Lower lobe of right lung (tissue), 2 donors: ENCODE measurements at regions not wholly inside any gene's neighbourhood (a gene's known extent, or its start where the extent isn't known, plus 50 kb on each side); places are given as distances from the start of the nearest gene placed in this dataset.

Experiments
- ATAC-seq, 2 donors: fragments of 200-7000 bp; cut with Tn5 transposase; one replicate each; pipeline ENCODE4 v1.9.1; 2020 to 2022; ENCODE audit warnings: mild to moderate bottlenecking in 2 of 2, moderate library complexity in 2 of 2
- DNase-seq: peaks from one replicate; pipeline ENCODE4 v3.0.0-alpha.2; 2020
- H3K27ac ChIP-seq: fragments of 200-600 bp; one replicate; pipeline ENCODE4 v1.8.0; 2022
- H3K27me3 ChIP-seq: fragments of 200-600 bp; one replicate; pipeline ENCODE4 v1.8.0; 2022; ENCODE audit warnings: low read depth
- H3K36me3 ChIP-seq: fragments of 200-600 bp; one replicate; pipeline ENCODE4 v1.8.0; 2022; ENCODE audit warnings: mild to moderate bottlenecking
- H3K4me1 ChIP-seq: fragments of 200-600 bp; one replicate; pipeline ENCODE4 v1.8.0; 2022
- H3K4me3 ChIP-seq: fragments of 200-600 bp; one replicate; pipeline ENCODE4 v1.8.0; 2022; ENCODE audit warnings: mild to moderate bottlenecking
- H3K9me3 ChIP-seq: fragments of 200-600 bp; one replicate; pipeline ENCODE4 v1.8.0; 2022
- intact Hi-C: fragments of 100-400 bp; cut with DNase I; formaldehyde crosslinking; loops from one replicate; pipeline ENCODE4 v1.11.0; 2022
- TF ChIP-seq, protein P1 (sequence below): fragments of 200-600 bp; IDR thresholded peaks from one replicate; pipeline ENCODE4 v1.8.0; 2022; ENCODE audit warnings: antibody characterized with exemption, mild to moderate bottlenecking
- donor health status: DM: no; HTN: yes; CAD: no; lungs with severe emphysema.

- TF ChIP-seq, protein P1, sequence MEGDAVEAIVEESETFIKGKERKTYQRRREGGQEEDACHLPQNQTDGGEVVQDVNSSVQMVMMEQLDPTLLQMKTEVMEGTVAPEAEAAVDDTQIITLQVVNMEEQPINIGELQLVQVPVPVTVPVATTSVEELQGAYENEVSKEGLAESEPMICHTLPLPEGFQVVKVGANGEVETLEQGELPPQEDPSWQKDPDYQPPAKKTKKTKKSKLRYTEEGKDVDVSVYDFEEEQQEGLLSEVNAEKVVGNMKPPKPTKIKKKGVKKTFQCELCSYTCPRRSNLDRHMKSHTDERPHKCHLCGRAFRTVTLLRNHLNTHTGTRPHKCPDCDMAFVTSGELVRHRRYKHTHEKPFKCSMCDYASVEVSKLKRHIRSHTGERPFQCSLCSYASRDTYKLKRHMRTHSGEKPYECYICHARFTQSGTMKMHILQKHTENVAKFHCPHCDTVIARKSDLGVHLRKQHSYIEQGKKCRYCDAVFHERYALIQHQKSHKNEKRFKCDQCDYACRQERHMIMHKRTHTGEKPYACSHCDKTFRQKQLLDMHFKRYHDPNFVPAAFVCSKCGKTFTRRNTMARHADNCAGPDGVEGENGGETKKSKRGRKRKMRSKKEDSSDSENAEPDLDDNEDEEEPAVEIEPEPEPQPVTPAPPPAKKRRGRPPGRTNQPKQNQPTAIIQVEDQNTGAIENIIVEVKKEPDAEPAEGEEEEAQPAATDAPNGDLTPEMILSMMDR: no peak
- Histone ChIP-seq H3K27me3 (no peaks in the 10 kb centered on the region), H3K36me3 (no peaks in the 10 kb centered on the region), H3K4me1 (no peaks in the 10 kb centered on the region), H3K4me3 (no peak overlapping the region), H3K27ac (no peak overlapping the region), H3K9me3 (no peaks in the 10 kb centered on the region)
- no peak for ATAC-seq
- no peak for DNase-seq
- intact Hi-C loops: no loop called here
Measured at GRCh38 chr3:147497286-147497685, 88.1 kb downstream of the ZIC1 start.

DNA sequence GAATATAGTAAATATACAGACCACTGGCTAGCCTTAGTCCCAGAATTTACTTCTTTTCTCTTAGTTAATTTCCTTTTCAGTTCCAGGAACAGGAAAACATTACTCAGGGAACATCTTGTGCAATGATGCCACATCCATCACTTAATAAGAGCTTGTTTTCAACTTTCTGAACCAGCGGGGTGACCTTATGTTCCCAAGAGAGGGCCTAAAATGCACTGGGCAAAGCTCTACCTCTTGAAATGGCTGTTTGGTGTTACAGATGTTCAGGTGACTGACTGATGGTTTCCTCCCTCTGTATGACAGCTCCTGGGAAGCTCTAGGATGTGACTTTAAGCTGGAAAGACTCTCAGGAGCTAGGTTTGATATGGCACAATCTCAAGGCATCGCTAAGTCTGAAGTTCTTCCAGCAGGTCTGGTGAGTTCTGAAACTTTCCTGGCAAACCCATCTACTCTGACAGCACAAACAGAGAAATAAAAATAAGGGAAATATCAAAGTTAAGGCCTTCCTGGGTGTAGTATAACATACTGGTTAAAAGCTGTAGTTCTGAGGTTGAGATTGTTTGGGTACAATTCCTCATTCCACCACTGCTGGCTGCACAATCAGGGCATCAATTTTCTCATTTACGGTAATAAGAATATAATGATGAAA lies 98.6 kb downstream of the ZIC1 start:
- no peak overlapping the region for H3K27ac ChIP-seq
- H3K4me1 ChIP-seq: no peaks in the 10 kb centered on the region
- H3K4me3 ChIP-seq: no peak overlapping the region
- ATAC-seq: no peak
- intact Hi-C loops: no loop called here
- no peak for DNase-seq
- H3K27me3 ChIP-seq: no peaks in the 10 kb centered on the region
- TF ChIP-seq, protein P1: no peak
- no peaks in the 10 kb centered on the region for H3K9me3 ChIP-seq
- no peaks in the 10 kb centered on the region for H3K36me3 ChIP-seq

GRCh38 chr3:147509448-147509847 lies 100.3 kb downstream of the ZIC1 start:
- Histone ChIP-seq H3K27me3 (no peaks in the 10 kb centered on the region), H3K36me3 (no peaks in the 10 kb centered on the region), H3K9me3 (no peaks in the 10 kb centered on the region), H3K27ac (no peak overlapping the region), H3K4me1 (no peaks in the 10 kb centered on the region), H3K4me3 (no peak overlapping the region)
- ATAC-seq: no peak
- intact Hi-C loops: no loop called here
- DNase-seq: no peak
- TF ChIP-seq, protein P1: no peak

DNA sequence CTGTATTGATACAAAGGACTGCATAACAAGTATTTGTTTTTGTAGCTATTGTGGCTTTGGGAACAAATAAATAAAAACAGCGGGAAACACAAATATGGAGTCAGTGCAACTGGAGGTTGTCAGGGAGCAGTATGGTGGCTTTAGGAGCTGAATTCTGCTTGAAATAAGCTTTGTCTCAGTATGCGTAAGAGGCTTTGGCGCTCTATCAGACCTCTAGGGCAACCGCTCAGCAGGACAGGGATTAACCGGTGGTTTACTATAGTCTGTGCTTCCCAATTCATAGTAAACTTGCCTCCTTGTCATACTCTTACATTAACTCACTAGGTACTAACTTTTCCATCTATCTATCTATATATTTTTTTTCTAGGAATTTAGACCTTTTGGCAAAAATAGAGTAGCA lies 104.6 kb downstream of the ZIC1 start:
- H3K27ac ChIP-seq: no peak overlapping the region
- no peaks in the 10 kb centered on the region for H3K27me3 ChIP-seq
- no peaks in the 10 kb centered on the region for H3K4me1 ChIP-seq
- no peak overlapping the region for H3K4me3 ChIP-seq
- no peaks in the 10 kb centered on the region for H3K9me3 ChIP-seq
- H3K36me3 ChIP-seq: no peaks in the 10 kb centered on the region
- TF ChIP-seq, protein P1: no peak
- DNase-seq (no peak), ATAC-seq (no peak)
- intact Hi-C loops: no loop called here

DNA sequence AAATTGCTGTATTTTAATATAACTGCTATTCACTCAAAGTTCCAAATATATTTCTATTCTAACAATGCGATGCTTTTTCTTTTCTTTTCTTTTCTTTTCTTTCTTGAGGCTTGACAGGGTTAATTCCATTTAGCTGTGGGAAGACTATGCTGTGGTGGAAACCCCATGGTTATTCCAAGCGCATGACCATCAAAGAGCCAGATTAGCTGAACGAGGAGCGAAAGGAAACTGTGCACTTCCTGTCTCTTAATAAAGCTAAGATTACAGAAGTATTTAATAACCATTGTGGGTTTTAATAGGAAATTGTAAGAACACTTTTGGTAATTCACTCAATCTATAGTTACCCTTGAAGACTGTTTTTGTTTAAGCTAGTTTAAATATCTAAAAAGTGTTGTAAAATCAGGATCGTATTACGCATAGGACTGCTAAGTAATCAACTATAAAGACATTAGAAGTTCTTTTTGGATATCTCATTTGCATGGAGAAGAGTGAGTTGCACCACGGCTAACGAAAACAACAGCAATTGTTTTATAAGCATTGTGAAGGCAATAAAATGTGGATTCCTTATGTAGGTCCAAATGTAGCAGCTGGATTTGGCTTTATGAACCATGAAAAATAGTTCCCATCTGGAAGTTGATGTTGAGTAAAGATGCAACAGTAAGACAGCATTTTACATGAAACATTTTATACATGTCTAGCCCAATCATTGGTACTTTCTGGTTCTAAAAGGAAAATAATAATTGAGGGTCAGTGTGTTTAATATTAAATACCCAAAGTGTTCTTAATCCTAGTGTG lies 105.4 kb downstream of the ZIC1 start:
- no peaks in the 10 kb centered on the region for H3K9me3 ChIP-seq
- TF ChIP-seq, protein P1: no peak
- H3K4me1 ChIP-seq: no peaks in the 10 kb centered on the region
- intact Hi-C loops: no loop called here
- DNase-seq: no peak
- no peaks in the 10 kb centered on the region for H3K36me3 ChIP-seq
- no peak overlapping the region for H3K27ac ChIP-seq
- no peak overlapping the region for H3K4me3 ChIP-seq
- ATAC-seq: no peak
- no peaks in the 10 kb centered on the region for H3K27me3 ChIP-seq
